Endothelial cell (in vitro differentiated cells): ENCODE measurements at regions not wholly inside any gene's neighbourhood (a gene's known extent, or its start where the extent isn't known, plus 50 kb on each side); places are given as distances from the start of the nearest gene placed in this dataset.

Experiments used
- DNase-seq: peaks from one replicate; pipeline ENCODE4 v3.0.0; 2021; ENCODE audit warnings: low spot score
- H3K27ac Mint-ChIP-seq: one replicate; pipeline ENCODE4 v1.8.0; 2021; ENCODE audit warnings: mixed read lengths, inconsistent platforms; ENCODE audit not compliant: unreplicated experiment
- H3K27me3 Mint-ChIP-seq: one replicate; pipeline ENCODE4 v1.8.0; 2021; ENCODE audit warnings: mild to moderate bottlenecking, moderate library complexity, mixed read lengths, inconsistent platforms; ENCODE audit not compliant: unreplicated experiment
- H3K36me3 Mint-ChIP-seq: one replicate; pipeline ENCODE4 v1.8.0; 2021; ENCODE audit warnings: mild to moderate bottlenecking, low read depth, mixed read lengths, inconsistent platforms; ENCODE audit not compliant: unreplicated experiment
- H3K4me1 Mint-ChIP-seq: one replicate; pipeline ENCODE4 v1.8.0; 2021; ENCODE audit warnings: mild to moderate bottlenecking, mixed read lengths, inconsistent platforms; ENCODE audit not compliant: unreplicated experiment
- H3K4me3 Mint-ChIP-seq: one replicate; pipeline ENCODE4 v1.8.0; 2021; ENCODE audit warnings: mild to moderate bottlenecking, mixed read lengths, inconsistent platforms; ENCODE audit not compliant: unreplicated experiment
- H3K9me3 Mint-ChIP-seq: one replicate; pipeline ENCODE4 v1.8.0; 2021; ENCODE audit warnings: mixed read lengths, inconsistent platforms; ENCODE audit not compliant: unreplicated experiment
- CTCF ChIP-seq: fragments of 200-600 bp; sonication (generic); IDR thresholded peaks from one replicate; pipeline ENCODE4 v1.5.0; 2021; ENCODE audit warnings: antibody characterized with exemption; ENCODE audit not compliant: unreplicated experiment

- H3K27ac Mint-ChIP-seq: peak overlapping the region; percentile 11
- H3K36me3 Mint-ChIP-seq: peaks cover 27% of the 10 kb centered on the region
These were observed 111.4 kb upstream of the TIAM1 start for GRCh38 chr21:31455506-31455905.

GRCh38 chr21:31450980-31451379 lies 106.9 kb upstream of the TIAM1 start:
- H3K27ac Mint-ChIP-seq: no peak overlapping the region
- H3K4me3 Mint-ChIP-seq: no peak overlapping the region
- no peak for DNase-seq
- no peak for TF ChIP-seq CTCF
- peaks cover 52% of the 10 kb centered on the region for H3K4me1 Mint-ChIP-seq
- H3K27me3 Mint-ChIP-seq: peaks cover 4% of the 10 kb centered on the region
- no peaks in the 10 kb centered on the region for H3K9me3 Mint-ChIP-seq
- peaks cover 36% of the 10 kb centered on the region for H3K36me3 Mint-ChIP-seq

More at GRCh38 chr21:31455506-31455905, 111.4 kb upstream of the TIAM1 start:
- no peak for TF ChIP-seq CTCF
- Mint-ChIP-seq H3K4me1 (peaks cover 34% of the 10 kb centered on the region), H3K9me3 (no peaks in the 10 kb centered on the region), H3K27me3 (peaks cover 1% of the 10 kb centered on the region), H3K4me3 (no peak overlapping the region)
- no peak for DNase-seq

- Mint-ChIP-seq H3K27me3 (peaks cover 4% of the 10 kb centered on the region), H3K36me3 (peaks cover 36% of the 10 kb centered on the region), H3K4me1 (peaks cover 47% of the 10 kb centered on the region), H3K4me3 (no peak overlapping the region), H3K27ac (peak overlapping the region; percentile 21), H3K9me3 (no peaks in the 10 kb centered on the region)
- no peak for TF ChIP-seq CTCF
- no peak for DNase-seq
These were observed 106.0 kb upstream of the TIAM1 start for GRCh38 chr21:31449921-31450535.

GRCh38 chr21:31448496-31448895 lies 104.4 kb upstream of the TIAM1 start:
- no peaks in the 10 kb centered on the region for H3K9me3 Mint-ChIP-seq
- H3K27ac Mint-ChIP-seq: no peak overlapping the region
- peaks cover 36% of the 10 kb centered on the region for H3K4me1 Mint-ChIP-seq
- peaks cover 3% of the 10 kb centered on the region for H3K27me3 Mint-ChIP-seq
- TF ChIP-seq CTCF: no peak
- no peak overlapping the region for H3K4me3 Mint-ChIP-seq
- H3K36me3 Mint-ChIP-seq: peaks cover 31% of the 10 kb centered on the region
- no peak for DNase-seq

- peak overlapping the region; percentile 40 for H3K27ac Mint-ChIP-seq
These were observed 103.4 kb upstream of the TIAM1 start for GRCh38 chr21:31447505-31447904.

More at GRCh38 chr21:31447505-31447904, 103.4 kb upstream of the TIAM1 start:
- no peak for DNase-seq
- TF ChIP-seq CTCF: no peak
- Mint-ChIP-seq H3K27me3 (peaks cover 3% of the 10 kb centered on the region), H3K9me3 (no peaks in the 10 kb centered on the region), H3K4me1 (peaks cover 30% of the 10 kb centered on the region), H3K4me3 (no peak overlapping the region), H3K36me3 (peaks cover 29% of the 10 kb centered on the region)
